ENCODE measurements at regions not wholly inside any gene's neighbourhood (a gene's known extent, or its start where the extent isn't known, plus 50 kb on each side); places are given as distances from the start of the nearest gene placed in this dataset.

GRCh38 chr2:139067874-139068273 lies 287.7 kb upstream of the NXPH2 start:
- no peak for TF ChIP-seq CTCF (IDR thresholded peaks at IDR 0.05)
- no peak for TF ChIP-seq POLR2A (IDR thresholded peaks at IDR 0.05)
- TF ChIP-seq POLR2AphosphoS5 (IDR thresholded peaks at IDR 0.05), result no peak
- TF ChIP-seq EP300 (IDR thresholded peaks at IDR 0.05), result no peak
